Kidney glomerular epithelial cell (primary cell): ENCODE measurements at regions not wholly inside any gene's neighbourhood (a gene's known extent, or its start where the extent isn't known, plus 50 kb on each side); places are given as distances from the start of the nearest gene placed in this dataset.

Source experiments
- DNase-seq: peaks from one replicate; lab custom pipeline; 2025; lab: John Stamatoyannopoulos, UW

GRCh38 chr5:58255970-58256369 is 203.9 kb downstream of the PLK2 start:
- no peak for DNase-seq

- no peak for DNase-seq
Observed at GRCh38 chr5:58255386-58255785, 204.5 kb downstream of the PLK2 start.

GRCh38 chr5:58248221-58248620 is 211.7 kb downstream of the PLK2 start:
- DNase-seq, result no peak

GRCh38 chr5:58246461-58246944 is 213.4 kb downstream of the PLK2 start:
- DNase-seq, result no peak

- no peak for DNase-seq
Observed at GRCh38 chr5:58245476-58245840, 214.4 kb downstream of the PLK2 start.

GRCh38 chr5:58244819-58245475 is 214.9 kb downstream of the PLK2 start:
- no peak for DNase-seq

- peak; percentile 12 for DNase-seq
Observed at GRCh38 chr5:58241389-58241788, 218.5 kb downstream of the PLK2 start.

- DNase-seq, result peak; percentile 65
Observed at GRCh38 chr5:58240322-58240721, 219.6 kb downstream of the PLK2 start.

GRCh38 chr5:58239731-58240130 is 220.2 kb downstream of the PLK2 start:
- no peak for DNase-seq

GRCh38 chr5:58239045-58239444 is 220.8 kb downstream of the PLK2 start:
- no peak for DNase-seq

- no peak for DNase-seq
Observed at GRCh38 chr5:58236498-58236897, 223.4 kb downstream of the PLK2 start.

- DNase-seq, result no peak
Observed at GRCh38 chr5:58235299-58235698, 224.6 kb downstream of the PLK2 start.

- no peak for DNase-seq
Observed at GRCh38 chr5:58232130-58232529, 227.8 kb downstream of the PLK2 start.

GRCh38 chr5:58231041-58231440 is 228.8 kb downstream of the PLK2 start:
- DNase-seq, result no peak

- DNase-seq, result no peak
Observed at GRCh38 chr5:58228896-58229295, 231.0 kb downstream of the PLK2 start.

- DNase-seq, result no peak
Observed at GRCh38 chr5:58227858-58228257, 232.0 kb downstream of the PLK2 start.

GRCh38 chr5:58224661-58225060 is 235.2 kb downstream of the PLK2 start:
- DNase-seq, result no peak

GRCh38 chr5:58224221-58224620 is 235.7 kb downstream of the PLK2 start:
- DNase-seq, result no peak

- no peak for DNase-seq
Observed at GRCh38 chr5:58215364-58215763, 244.5 kb downstream of the PLK2 start.

- DNase-seq, result no peak
Observed at GRCh38 chr5:58211441-58211840, 248.4 kb downstream of the PLK2 start.

- no peak for DNase-seq
Observed at GRCh38 chr5:58208674-58209073, 251.2 kb downstream of the PLK2 start.

GRCh38 chr5:58207076-58207475 is 252.8 kb downstream of the PLK2 start:
- DNase-seq, result no peak

GRCh38 chr5:58204966-58205365 is 254.9 kb downstream of the PLK2 start:
- DNase-seq, result no peak

GRCh38 chr5:58202941-58203444 is 256.9 kb downstream of the PLK2 start:
- DNase-seq, result no peak
